NCI-H2029 (cell line): ENCODE measurements at regions not wholly inside any gene's neighbourhood (a gene's known extent, or its start where the extent isn't known, plus 50 kb on each side); places are given as distances from the start of the nearest gene placed in this dataset.
"Not testable (repeated sequence)": the region's sequence is repeated elsewhere in the genome, so short reads cannot be mapped to it uniquely, and the experiment has no call there.

ENCODE experiments used
- DNase-seq: peaks from one replicate; lab custom pipeline; 2025; lab: John Stamatoyannopoulos, UW

DNA sequence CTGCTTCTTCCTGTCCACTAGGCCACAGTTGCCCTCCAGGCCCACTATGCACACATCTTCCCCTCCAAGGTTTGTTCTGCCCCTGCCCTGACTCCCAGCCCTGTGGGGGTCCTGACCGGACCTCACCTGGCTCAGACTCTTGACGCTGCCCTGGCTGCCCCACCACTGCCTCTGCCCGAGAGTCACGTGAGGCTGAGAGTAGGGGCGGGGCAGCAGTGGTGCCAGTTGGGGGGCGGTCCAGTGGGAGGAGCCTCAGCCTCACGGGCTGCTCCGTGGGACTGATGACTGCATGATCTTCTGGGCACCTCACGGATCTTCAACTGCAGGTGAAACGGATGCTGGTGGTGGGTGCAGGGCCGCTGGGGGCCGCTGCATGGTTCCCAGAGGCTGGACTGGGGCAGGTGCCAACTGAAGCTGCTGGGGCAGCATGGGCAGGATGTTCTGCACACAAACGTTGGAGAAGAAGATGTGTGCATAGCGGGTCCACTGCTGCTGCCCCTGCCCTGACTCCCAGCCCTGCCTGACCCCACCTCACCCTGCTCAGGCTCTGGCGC is 77.6 kb downstream of the HHIPL2 start:
- DNase-seq: not testable (repeated sequence)

GRCh38 chr1:222466150-222466865 is 81.6 kb downstream of the HHIPL2 start:
- DNase-seq: no peak

GRCh38 chr1:222465211-222466041 is 82.5 kb downstream of the HHIPL2 start:
- peak; percentile 44 for DNase-seq

DNA sequence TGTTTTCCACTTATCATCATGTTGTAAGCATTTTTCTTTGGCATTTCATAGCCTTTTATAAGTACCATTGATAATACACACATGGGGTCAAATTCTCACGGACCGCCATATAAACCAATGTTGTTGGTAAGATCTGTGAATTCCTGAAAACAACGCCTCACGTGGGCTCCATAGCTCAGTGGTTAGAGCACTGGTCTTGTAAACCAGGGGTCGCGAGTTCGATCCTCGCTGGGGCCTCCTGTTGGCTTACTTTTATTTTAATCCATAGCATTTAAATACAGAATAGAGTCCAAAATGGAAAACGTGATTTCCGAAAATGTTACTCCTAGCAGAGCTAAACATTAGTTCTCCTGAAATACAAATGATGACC is 83.1 kb downstream of the HHIPL2 start:
- no peak for DNase-seq

- DNase-seq: no peak
These were observed 84.7 kb downstream of the HHIPL2 start for GRCh38 chr1:222463059-222463730.

GRCh38 chr1:222462601-222463000 is 85.3 kb downstream of the HHIPL2 start:
- DNase-seq: no peak

- no peak for DNase-seq
These were observed 86.0 kb downstream of the HHIPL2 start for GRCh38 chr1:222461941-222462340.

- DNase-seq: no peak
These were observed 88.3 kb downstream of the HHIPL2 start for GRCh38 chr1:222459652-222460051.

GRCh38 chr1:222457513-222457912 is 90.4 kb downstream of the HHIPL2 start:
- no peak for DNase-seq

DNA sequence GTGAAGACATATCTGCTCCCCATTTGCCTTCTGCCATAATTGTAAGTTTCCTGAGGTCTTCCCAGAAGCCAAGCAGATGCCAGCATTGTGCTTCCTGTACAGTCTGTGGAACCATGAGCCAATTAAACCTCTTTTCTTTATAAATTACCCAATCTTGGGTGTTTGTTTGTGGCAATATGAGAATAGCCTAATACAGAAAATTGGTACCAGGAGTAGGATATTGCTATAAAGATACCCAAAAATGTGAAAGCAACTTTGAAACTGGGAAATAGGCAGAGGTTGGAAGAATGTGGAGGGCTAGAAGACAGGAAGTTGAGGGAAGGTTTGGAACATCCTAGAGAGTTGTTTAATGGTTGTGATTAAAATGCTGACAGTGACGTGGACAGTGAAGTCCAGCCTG is 90.8 kb downstream of the HHIPL2 start:
- no peak for DNase-seq

DNA sequence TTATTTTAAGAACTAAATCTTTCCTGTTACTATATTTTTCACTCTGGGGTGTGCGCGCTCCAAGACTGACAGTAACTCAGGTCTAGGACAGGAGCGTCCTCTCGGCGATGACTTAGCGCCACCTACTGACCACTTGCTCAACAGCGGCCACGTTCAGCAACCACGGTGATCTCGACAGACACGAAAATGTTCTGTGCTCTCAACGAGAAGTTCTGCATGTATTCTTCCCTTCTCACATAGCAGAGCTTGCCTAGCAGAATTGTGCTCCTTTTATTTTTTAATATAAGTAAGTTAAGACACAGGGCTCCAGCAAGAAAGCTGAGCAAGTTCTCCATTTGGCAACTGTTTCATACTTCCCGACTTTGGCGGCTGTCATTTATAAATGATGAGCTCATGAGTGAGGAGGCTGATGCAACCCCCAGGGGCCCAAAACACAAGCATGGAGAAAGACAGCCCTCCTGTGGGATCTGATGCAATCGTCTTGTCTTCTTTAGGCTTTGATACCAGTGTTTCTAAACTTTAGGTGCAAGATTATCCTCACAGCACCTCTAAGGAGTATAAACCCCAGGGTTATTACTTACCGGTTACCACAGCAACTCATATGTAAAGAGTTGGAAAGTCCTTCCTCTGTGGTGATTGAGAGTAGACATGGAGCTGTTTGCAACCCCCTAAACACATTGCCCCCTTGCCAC is 92.6 kb downstream of the HHIPL2 start:
- DNase-seq: peak; percentile 34

DNA sequence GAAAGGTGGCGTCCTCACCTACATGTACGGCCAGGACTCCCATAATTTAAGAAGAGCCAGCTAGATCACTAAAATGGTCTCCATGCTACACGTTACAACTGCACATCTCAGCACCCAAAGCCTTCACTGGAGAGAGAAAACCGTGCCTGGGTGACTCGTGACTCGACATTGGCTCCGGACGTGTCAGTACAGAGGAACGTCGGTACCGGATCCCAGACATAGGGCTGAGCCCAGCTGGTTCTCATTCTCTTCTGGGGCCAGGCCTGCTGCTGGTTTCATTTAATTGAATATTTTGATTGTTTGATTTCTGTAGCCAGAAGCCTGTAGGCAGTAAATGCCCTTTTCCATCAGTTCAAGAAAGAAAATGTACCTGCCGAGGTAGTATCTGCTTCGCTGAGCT is 93.1 kb downstream of the HHIPL2 start:
- no peak for DNase-seq

DNA sequence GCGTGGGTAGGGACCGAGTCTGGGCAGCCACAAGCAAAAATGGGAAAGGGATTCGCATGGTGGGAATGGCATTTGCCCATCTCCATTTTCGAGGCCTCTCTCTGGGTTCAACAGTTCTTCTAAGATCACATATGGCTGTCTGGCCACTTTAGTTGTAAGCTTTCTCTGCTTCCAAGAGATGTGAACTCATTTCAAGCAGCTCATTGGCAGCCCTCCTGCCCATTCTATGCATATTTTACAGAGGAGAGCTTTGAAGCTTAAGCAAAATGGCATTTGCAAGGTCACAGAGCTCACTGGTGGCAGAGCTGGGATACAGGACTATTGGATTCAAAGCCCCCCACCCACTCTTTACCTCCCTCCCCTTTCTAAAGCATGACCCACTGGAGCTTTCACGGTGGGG is 93.7 kb downstream of the HHIPL2 start:
- DNase-seq: no peak

DNA sequence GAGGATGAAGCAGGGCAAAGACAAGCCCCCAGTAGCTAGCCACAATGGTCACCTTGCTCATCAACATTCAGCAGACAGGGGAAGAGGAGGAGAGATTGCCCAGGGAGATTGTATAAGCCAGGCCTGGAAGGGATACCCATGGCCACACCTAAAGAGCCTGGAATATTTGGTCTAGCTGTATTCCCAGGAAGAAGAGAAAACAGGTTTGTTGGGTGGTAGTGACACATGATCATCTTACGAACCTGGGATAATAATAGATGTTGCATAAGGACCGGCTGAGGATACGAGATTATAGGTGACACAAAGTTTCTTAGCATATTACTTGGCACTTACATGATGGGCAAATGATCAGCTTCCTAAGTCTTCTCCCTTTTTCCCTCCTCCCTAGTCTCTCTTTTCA is 95.9 kb downstream of the HHIPL2 start:
- no peak for DNase-seq

GRCh38 chr1:222443566-222443965 is 104.3 kb downstream of the HHIPL2 start:
- DNase-seq: no peak

- no peak for DNase-seq
These were observed 106.8 kb downstream of the HHIPL2 start for GRCh38 chr1:222441066-222441465.

GRCh38 chr1:222424826-222425225 is 123.1 kb downstream of the HHIPL2 start:
- no peak for DNase-seq

DNA sequence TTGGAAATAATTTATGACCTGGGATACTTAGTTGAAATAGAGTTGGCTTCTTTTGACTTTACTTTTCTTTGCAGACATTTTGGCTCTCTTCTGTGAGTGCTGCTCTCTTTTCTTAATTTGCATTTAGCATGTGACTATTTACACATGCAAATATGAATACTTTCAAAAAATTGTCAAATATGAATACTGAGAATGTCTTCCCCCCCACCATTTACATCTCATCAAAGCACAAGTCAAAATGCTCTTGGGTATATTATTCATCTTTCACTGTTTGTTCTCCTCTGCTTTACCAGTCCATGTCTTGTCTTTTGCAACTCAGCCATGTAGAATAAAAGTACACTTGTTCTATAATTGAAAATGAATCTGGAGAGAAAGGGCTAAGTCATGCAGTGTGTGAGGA is 126.5 kb downstream of the HHIPL2 start:
- no peak for DNase-seq

DNA sequence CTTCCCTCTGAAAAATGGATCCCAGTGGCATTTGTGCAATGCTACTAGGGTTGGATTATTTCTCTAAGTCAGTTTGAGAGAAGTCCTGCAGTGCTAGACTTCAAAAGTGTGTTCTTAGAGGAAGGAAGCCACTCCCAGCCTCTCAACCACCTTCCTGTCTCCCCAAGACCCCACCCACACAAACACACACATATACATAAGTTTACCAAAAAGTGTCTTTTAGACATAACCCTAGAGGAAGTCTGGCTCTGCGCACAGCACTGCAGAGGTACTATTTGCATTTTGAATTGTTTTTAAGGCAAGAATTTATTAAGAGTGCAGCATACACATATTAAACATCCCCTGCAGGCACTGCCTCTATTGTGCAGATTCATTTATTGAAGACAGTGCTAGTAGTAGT is 127.3 kb downstream of the HHIPL2 start:
- DNase-seq: no peak

DNA sequence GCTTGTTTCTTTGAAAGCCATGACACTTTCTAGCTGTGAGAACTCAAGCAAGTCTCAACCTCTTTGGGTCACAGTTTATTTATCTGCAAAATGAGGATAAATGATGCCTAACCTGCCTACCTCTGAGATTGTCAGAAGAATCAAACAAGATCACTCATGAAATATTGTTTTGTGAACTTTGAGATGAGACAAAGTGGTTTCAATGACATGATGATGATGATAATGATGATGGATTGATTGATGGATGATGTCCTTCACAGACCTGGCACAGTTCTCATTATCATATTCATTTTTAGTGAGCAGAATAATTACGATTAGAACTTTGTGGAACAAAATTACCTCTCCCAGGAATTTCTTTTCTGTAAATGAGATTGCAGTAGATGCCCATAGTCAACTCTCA is 129.2 kb downstream of the HHIPL2 start:
- DNase-seq: no peak

DNA sequence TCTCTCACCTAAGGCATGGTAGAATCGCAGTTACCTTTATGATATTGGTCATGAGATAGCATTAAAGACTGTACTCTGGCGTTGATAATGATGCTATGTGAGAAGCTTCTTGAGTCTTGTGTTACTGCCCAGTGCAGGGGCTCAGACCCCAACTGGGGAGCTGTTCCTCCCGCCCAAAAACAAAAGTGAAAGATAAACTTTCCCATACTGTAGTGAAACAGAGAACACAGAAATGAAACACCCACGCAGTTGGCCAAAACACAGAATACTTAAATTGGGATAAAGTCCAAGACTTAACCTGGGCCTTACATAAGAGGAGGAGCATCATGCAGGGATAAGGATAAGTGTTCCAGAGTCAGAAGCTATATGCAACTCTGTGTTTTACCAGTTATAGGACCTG is 130.6 kb downstream of the HHIPL2 start:
- DNase-seq: no peak
